HL-60 (cell line): ENCODE measurements at regions not wholly inside any gene's neighbourhood (a gene's known extent, or its start where the extent isn't known, plus 50 kb on each side); places are given as distances from the start of the nearest gene placed in this dataset.

Experiments
- DNase-seq, 2 experiments: peaks; one replicate each; pipeline ENCODE4 v3.0.0-alpha.2; 2010 to 2020; ENCODE audit warnings: low read depth in 1 of 2, low spot score in 1 of 2
- H3K27ac ChIP-seq: fragments of 250-450 bp; sonication (Bioruptor Pico); replicated peaks from 2 replicates; pipeline ENCODE4 v1.5.1; 2020; ENCODE audit warnings: mild to moderate bottlenecking, moderate library complexity
- H3K27me3 ChIP-seq: fragments of 250-450 bp; sonication (Bioruptor Pico); 2 replicates; pipeline ENCODE4 v1.5.1; 2021; ENCODE audit warnings: mild to moderate bottlenecking, moderate library complexity; ENCODE audit not compliant: insufficient read depth, poor library complexity, severe bottlenecking
- H3K4me3 ChIP-seq: replicated peaks from 2 replicates; pipeline ENCODE4 v1.5.1; 2011; ENCODE audit warnings: mild to moderate bottlenecking, control low read depth, low read length; ENCODE audit not compliant: insufficient read depth
- CTCF ChIP-seq: IDR thresholded peaks from one replicate; pipeline ENCODE4 v1.5.1; 2011; ENCODE audit warnings: low read length, control low read depth, inconsistent platforms; ENCODE audit not compliant: insufficient read depth
- GABPA ChIP-seq: IDR thresholded peaks from 2 replicates; pipeline ENCODE4 v1.6.1; 2012; ENCODE audit warnings: low read depth
- POLR2AphosphoS5 ChIP-seq: IDR thresholded peaks from 2 replicates; pipeline ENCODE4 v1.6.1; 2012; ENCODE audit warnings: low read depth
- SPI1 ChIP-seq: IDR thresholded peaks from 2 replicates; pipeline ENCODE4 v1.6.1; 2012; ENCODE audit warnings: low read depth, mild to moderate bottlenecking, borderline replicate concordance
- TF ChIP-seq, protein P1 (sequence below): IDR thresholded peaks from 2 replicates; pipeline ENCODE4 v1.6.1; 2012; ENCODE audit warnings: low read depth; ENCODE audit not compliant: insufficient replicate concordance

- no peak overlapping the region for H3K27ac ChIP-seq
- TF ChIP-seq GABPA (no peak), CTCF (no peak), SPI1 (no peak), POLR2AphosphoS5 (no peak)
- TF ChIP-seq, protein P1, sequence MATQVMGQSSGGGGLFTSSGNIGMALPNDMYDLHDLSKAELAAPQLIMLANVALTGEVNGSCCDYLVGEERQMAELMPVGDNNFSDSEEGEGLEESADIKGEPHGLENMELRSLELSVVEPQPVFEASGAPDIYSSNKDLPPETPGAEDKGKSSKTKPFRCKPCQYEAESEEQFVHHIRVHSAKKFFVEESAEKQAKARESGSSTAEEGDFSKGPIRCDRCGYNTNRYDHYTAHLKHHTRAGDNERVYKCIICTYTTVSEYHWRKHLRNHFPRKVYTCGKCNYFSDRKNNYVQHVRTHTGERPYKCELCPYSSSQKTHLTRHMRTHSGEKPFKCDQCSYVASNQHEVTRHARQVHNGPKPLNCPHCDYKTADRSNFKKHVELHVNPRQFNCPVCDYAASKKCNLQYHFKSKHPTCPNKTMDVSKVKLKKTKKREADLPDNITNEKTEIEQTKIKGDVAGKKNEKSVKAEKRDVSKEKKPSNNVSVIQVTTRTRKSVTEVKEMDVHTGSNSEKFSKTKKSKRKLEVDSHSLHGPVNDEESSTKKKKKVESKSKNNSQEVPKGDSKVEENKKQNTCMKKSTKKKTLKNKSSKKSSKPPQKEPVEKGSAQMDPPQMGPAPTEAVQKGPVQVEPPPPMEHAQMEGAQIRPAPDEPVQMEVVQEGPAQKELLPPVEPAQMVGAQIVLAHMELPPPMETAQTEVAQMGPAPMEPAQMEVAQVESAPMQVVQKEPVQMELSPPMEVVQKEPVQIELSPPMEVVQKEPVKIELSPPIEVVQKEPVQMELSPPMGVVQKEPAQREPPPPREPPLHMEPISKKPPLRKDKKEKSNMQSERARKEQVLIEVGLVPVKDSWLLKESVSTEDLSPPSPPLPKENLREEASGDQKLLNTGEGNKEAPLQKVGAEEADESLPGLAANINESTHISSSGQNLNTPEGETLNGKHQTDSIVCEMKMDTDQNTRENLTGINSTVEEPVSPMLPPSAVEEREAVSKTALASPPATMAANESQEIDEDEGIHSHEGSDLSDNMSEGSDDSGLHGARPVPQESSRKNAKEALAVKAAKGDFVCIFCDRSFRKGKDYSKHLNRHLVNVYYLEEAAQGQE: no peak
- DNase-seq: no peak
- H3K27me3 ChIP-seq: peaks cover 2% of the 10 kb centered on the region
- H3K4me3 ChIP-seq: no peak overlapping the region
Observed at GRCh38 chr13:110024645-110024980, 238.2 kb upstream of the IRS2 start.

DNA sequence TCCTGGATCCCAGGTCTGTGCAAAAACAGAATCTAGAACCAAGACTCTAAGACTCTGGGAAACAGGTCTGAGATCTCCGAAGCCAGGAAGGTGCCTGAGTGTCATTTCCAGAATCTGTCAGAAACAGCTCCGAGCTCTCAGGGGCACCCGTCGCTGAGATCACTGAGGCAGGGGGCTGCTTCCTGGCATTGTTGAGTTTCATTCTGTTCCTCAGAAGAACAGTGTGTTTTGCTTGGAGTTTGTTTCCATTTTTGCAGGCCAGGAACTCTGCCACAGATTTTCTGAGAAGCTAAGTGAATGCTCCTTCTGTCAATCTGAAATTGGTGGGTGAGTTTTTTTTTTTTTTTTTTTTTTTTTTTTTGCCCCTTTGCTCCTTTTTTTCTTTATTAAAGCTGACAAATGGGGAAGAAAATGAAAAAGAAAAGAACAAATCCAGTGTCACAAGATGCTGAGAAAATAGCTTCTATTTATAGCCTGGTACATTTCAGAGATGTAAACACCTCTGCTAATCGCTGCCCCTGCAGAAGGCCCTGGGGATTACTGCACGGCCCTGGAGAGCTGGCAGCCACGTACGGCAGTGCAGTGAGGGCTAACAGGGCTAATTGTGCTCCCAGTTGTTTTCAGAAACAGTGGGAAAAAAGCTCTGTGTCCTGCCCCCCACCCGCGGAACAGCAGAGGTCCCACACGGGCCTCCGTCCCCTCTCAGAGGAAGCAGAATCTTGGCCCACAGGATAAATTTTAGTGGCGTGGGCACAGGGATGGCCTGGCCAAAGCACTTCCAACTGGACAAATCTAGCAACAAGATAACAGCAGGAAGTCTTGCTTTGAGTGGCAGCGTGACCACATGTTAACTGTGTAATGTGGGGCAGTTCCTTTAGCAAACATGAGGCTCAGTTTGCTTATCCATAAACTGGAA is 237.6 kb upstream of the IRS2 start:
- DNase-seq: no peak
- peaks cover 5% of the 10 kb centered on the region for H3K27me3 ChIP-seq
- H3K27ac ChIP-seq: no peak overlapping the region
- TF ChIP-seq POLR2AphosphoS5 (no peak), SPI1 (no peak), GABPA (no peak), CTCF (no peak)
- TF ChIP-seq, protein P1: no peak
- no peak overlapping the region for H3K4me3 ChIP-seq

DNA sequence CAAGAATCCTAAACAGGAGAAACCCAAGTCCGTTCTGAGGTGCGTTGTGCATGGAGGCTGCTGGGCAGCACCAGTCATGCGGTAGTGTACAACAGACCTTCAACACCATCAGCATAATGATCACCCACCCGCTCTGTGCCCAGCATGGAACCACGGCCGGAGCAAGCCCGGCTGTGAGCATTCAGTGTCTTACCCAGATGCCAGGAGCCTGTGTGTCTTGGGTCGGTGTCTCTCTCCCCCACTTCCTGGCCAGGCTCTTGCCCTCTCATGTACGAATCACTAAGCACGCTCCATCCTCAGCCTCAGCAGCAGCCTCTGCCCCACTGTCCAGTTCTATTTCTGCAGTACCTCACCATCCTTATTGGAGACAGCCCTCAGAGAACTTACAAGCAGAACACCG is 231.6 kb upstream of the IRS2 start:
- DNase-seq: no peak
- H3K27ac ChIP-seq: no peak overlapping the region
- TF ChIP-seq POLR2AphosphoS5 (no peak), GABPA (no peak), CTCF (no peak), SPI1 (no peak)
- TF ChIP-seq, protein P1: no peak

More for the DNA sequence above, 231.6 kb upstream of the IRS2 start:
- H3K4me3 ChIP-seq: no peak overlapping the region
- peaks cover 18% of the 10 kb centered on the region for H3K27me3 ChIP-seq
